ENCODE measurements at regions not wholly inside any gene's neighbourhood (a gene's known extent, or its start where the extent isn't known, plus 50 kb on each side); places are given as distances from the start of the nearest gene placed in this dataset.
"Not testable (repeated sequence)": the region's sequence is repeated elsewhere in the genome, so short reads cannot be mapped to it uniquely, and the experiment has no call there.

GRCh38 chr4:188329521-188329920 lies 190.3 kb downstream of the TRIML1 start:
- Mint-ChIP-seq H3K36me3 (no peaks in the 10 kb centered on the region), H3K4me1 (no peaks in the 10 kb centered on the region)
- POLR2A ChIA-PET = no interaction called here

GRCh38 chr4:188332265-188332664 lies 193.0 kb downstream of the TRIML1 start:
- intact Hi-C loops (cut with micrococcal nuclease) = no loop called here
- Histone ChIP-seq H3K36me3 (ENCODE audit: control insufficient read depth in 2 of 3, insufficient read depth in 3 of 3, low read length in 3 of 3) (no peaks in the 10 kb centered on the region), H3K9me3 (ENCODE audit: control insufficient read depth in 2 of 3, low read length in 3 of 3) (no peaks in the 10 kb centered on the region), H3K4me3 (ENCODE audit: low read length) (no peak overlapping the region), H3K27ac (ENCODE audit: low read depth, low read length) (no peak overlapping the region), H3K27me3 (ENCODE audit: control insufficient read depth in 2 of 2, insufficient read depth in 2 of 2, low read length in 2 of 2) (no peaks in the 10 kb centered on the region), H3K4me1 (ENCODE audit: control insufficient read depth in 2 of 2, insufficient read depth in 2 of 2, low read length in 2 of 2) (no peaks in the 10 kb centered on the region)
- ATAC-seq (no peak), DNase-seq (no peak)
- Mint-ChIP-seq H3K9me3 (peaks cover 4 to 21% (median 12%) of the 10 kb centered on the region in 11 donors), H3K27me3 (no peaks in the 10 kb centered on the region), H3K4me1 (no peaks in the 10 kb centered on the region), H3K4me3 (no peak overlapping the region), H3K36me3 (no peaks in the 10 kb centered on the region), H3K27ac (no peak overlapping the region)
- POLR2A ChIA-PET = no interaction called here
- CTCF ChIA-PET = no interaction called here

More at GRCh38 chr4:188329521-188329920, 190.3 kb downstream of the TRIML1 start:
- no peak overlapping the region for H3K27ac Mint-ChIP-seq
- Histone ChIP-seq H3K27me3 (ENCODE audit: control insufficient read depth in 2 of 2, insufficient read depth in 2 of 2, low read length in 2 of 2) (no peaks in the 10 kb centered on the region), H3K9me3 (ENCODE audit: control insufficient read depth in 2 of 3, low read length in 3 of 3) (no peaks in the 10 kb centered on the region), H3K27ac (ENCODE audit: low read depth, low read length) (no peak overlapping the region), H3K36me3 (ENCODE audit: control insufficient read depth in 2 of 3, insufficient read depth in 3 of 3, low read length in 3 of 3) (no peaks in the 10 kb centered on the region), H3K4me3 (ENCODE audit: low read length) (no peak overlapping the region), H3K4me1 (ENCODE audit: control insufficient read depth in 2 of 2, insufficient read depth in 2 of 2, low read length in 2 of 2) (no peaks in the 10 kb centered on the region)
- ATAC-seq = no peak
- CTCF ChIA-PET = no interaction called here
- H3K27me3 Mint-ChIP-seq = no peaks in the 10 kb centered on the region
- intact Hi-C loops (cut with micrococcal nuclease) = no loop called here
- no peak for DNase-seq
- peaks cover 0 to 15% (median 4%) of the 10 kb centered on the region in 11 donors for H3K9me3 Mint-ChIP-seq
- no peak overlapping the region for H3K4me3 Mint-ChIP-seq

GRCh38 chr4:188336891-188337290 lies 197.7 kb downstream of the TRIML1 start:
- H3K4me1 Mint-ChIP-seq = no peaks in the 10 kb centered on the region
- Histone ChIP-seq H3K4me1 (ENCODE audit: control insufficient read depth in 2 of 2, insufficient read depth in 2 of 2, low read length in 2 of 2) (no peaks in the 10 kb centered on the region), H3K27me3 (ENCODE audit: control insufficient read depth in 2 of 2, insufficient read depth in 2 of 2, low read length in 2 of 2) (no peaks in the 10 kb centered on the region), H3K9me3 (ENCODE audit: control insufficient read depth in 2 of 3, low read length in 3 of 3) (no peaks in the 10 kb centered on the region), H3K4me3 (ENCODE audit: low read length) (no peak overlapping the region), H3K27ac (ENCODE audit: low read depth, low read length) (no peak overlapping the region), H3K36me3 (ENCODE audit: control insufficient read depth in 2 of 3, insufficient read depth in 3 of 3, low read length in 3 of 3) (no peaks in the 10 kb centered on the region)
- H3K36me3 Mint-ChIP-seq = no peaks in the 10 kb centered on the region
- H3K9me3 Mint-ChIP-seq = peaks cover 3 to 22% (median 11%) of the 10 kb centered on the region in 11 donors
- intact Hi-C loops (cut with micrococcal nuclease) = no loop called here
- ATAC-seq (no peak), DNase-seq (no peak)
- H3K27ac Mint-ChIP-seq = no peak overlapping the region
- ChIA-PET POLR2A (no interaction called here), CTCF (no interaction called here)
- no peaks in the 10 kb centered on the region for H3K27me3 Mint-ChIP-seq
- H3K4me3 Mint-ChIP-seq = no peak overlapping the region

- Mint-ChIP-seq H3K27me3 (no peaks in the 10 kb centered on the region), H3K27ac (no peak overlapping the region), H3K9me3 (peaks cover 1 to 23% (median 11%) of the 10 kb centered on the region in 11 donors), H3K4me1 (no peaks in the 10 kb centered on the region), H3K36me3 (no peaks in the 10 kb centered on the region), H3K4me3 (no peak overlapping the region)
- POLR2A ChIA-PET = no interaction called here
- H3K27ac ChIP-seq (ENCODE audit: low read depth, low read length) = no peak overlapping the region
- CTCF ChIA-PET = no interaction called here
- H3K4me3 ChIP-seq (ENCODE audit: low read length) = no peak overlapping the region
- H3K4me1 ChIP-seq (ENCODE audit: control insufficient read depth in 2 of 2, insufficient read depth in 2 of 2, low read length in 2 of 2) = no peaks in the 10 kb centered on the region
- ATAC-seq (no peak), DNase-seq (no peak)
- no peaks in the 10 kb centered on the region for H3K9me3 ChIP-seq (ENCODE audit: control insufficient read depth in 2 of 3, low read length in 3 of 3)
- H3K36me3 ChIP-seq (ENCODE audit: control insufficient read depth in 2 of 3, insufficient read depth in 3 of 3, low read length in 3 of 3) = no peaks in the 10 kb centered on the region
- no peaks in the 10 kb centered on the region for H3K27me3 ChIP-seq (ENCODE audit: control insufficient read depth in 2 of 2, insufficient read depth in 2 of 2, low read length in 2 of 2)
- intact Hi-C loops (cut with micrococcal nuclease) = no loop called here
Observed at GRCh38 chr4:188341428-188341827, 202.2 kb downstream of the TRIML1 start.

- no peak for ATAC-seq
- no peaks in the 10 kb centered on the region for H3K27me3 ChIP-seq (ENCODE audit: control insufficient read depth in 2 of 2, insufficient read depth in 2 of 2, low read length in 2 of 2)
- POLR2A ChIA-PET = no interaction called here
- Mint-ChIP-seq H3K4me3 (no peak overlapping the region), H3K4me1 (no peaks in the 10 kb centered on the region), H3K27ac (no peak overlapping the region), H3K9me3 (peaks cover 0 to 18% (median 10%) of the 10 kb centered on the region in 11 donors), H3K36me3 (no peaks in the 10 kb centered on the region), H3K27me3 (no peaks in the 10 kb centered on the region)
- H3K4me3 ChIP-seq (ENCODE audit: low read length) = no peak overlapping the region
- H3K4me1 ChIP-seq (ENCODE audit: control insufficient read depth in 2 of 2, insufficient read depth in 2 of 2, low read length in 2 of 2) = no peaks in the 10 kb centered on the region
- no peak overlapping the region for H3K27ac ChIP-seq (ENCODE audit: low read depth, low read length)
- CTCF ChIA-PET = no interaction called here
- intact Hi-C loops (cut with micrococcal nuclease) = no loop called here
- no peak for DNase-seq
- no peaks in the 10 kb centered on the region for H3K9me3 ChIP-seq (ENCODE audit: control insufficient read depth in 2 of 3, low read length in 3 of 3)
- H3K36me3 ChIP-seq (ENCODE audit: control insufficient read depth in 2 of 3, insufficient read depth in 3 of 3, low read length in 3 of 3) = no peaks in the 10 kb centered on the region
Observed at GRCh38 chr4:188346171-188346809, 207.0 kb downstream of the TRIML1 start.

GRCh38 chr4:188347339-188347738 lies 208.1 kb downstream of the TRIML1 start:
- ATAC-seq (no peak), DNase-seq (no peak)
- H3K4me3 Mint-ChIP-seq = no peak overlapping the region
- Histone ChIP-seq H3K27ac (ENCODE audit: low read depth, low read length) (no peak overlapping the region), H3K9me3 (ENCODE audit: control insufficient read depth in 2 of 3, low read length in 3 of 3) (no peaks in the 10 kb centered on the region), H3K36me3 (ENCODE audit: control insufficient read depth in 2 of 3, insufficient read depth in 3 of 3, low read length in 3 of 3) (no peaks in the 10 kb centered on the region), H3K4me1 (ENCODE audit: control insufficient read depth in 2 of 2, insufficient read depth in 2 of 2, low read length in 2 of 2) (no peaks in the 10 kb centered on the region), H3K27me3 (ENCODE audit: control insufficient read depth in 2 of 2, insufficient read depth in 2 of 2, low read length in 2 of 2) (no peaks in the 10 kb centered on the region), H3K4me3 (ENCODE audit: low read length) (no peak overlapping the region)
- H3K36me3 Mint-ChIP-seq = no peaks in the 10 kb centered on the region
- ChIA-PET POLR2A (no interaction called here), CTCF (no interaction called here)
- no peak overlapping the region for H3K27ac Mint-ChIP-seq
- intact Hi-C loops (cut with micrococcal nuclease) = no loop called here
- H3K4me1 Mint-ChIP-seq = no peaks in the 10 kb centered on the region
- H3K27me3 Mint-ChIP-seq = no peaks in the 10 kb centered on the region
- H3K9me3 Mint-ChIP-seq = peaks cover 0 to 24% (median 10%) of the 10 kb centered on the region in 11 donors

- intact Hi-C loops (cut with micrococcal nuclease) = not testable (repeated sequence)
Observed at GRCh38 chr4:188349569-188349968, 210.3 kb downstream of the TRIML1 start.

More at GRCh38 chr4:188349569-188349968, 210.3 kb downstream of the TRIML1 start:
- H3K4me1 Mint-ChIP-seq; DNase-seq; CTCF ChIA-PET; H3K27ac Mint-ChIP-seq; ATAC-seq; H3K4me3 ChIP-seq (ENCODE audit: low read length); H3K9me3 ChIP-seq (ENCODE audit: control insufficient read depth in 2 of 3, low read length in 3 of 3); H3K27me3 Mint-ChIP-seq; H3K4me3 Mint-ChIP-seq; POLR2A ChIA-PET; H3K36me3 ChIP-seq (ENCODE audit: control insufficient read depth in 2 of 3, insufficient read depth in 3 of 3, low read length in 3 of 3); H3K27ac ChIP-seq (ENCODE audit: low read depth, low read length); H3K4me1 ChIP-seq (ENCODE audit: control insufficient read depth in 2 of 2, insufficient read depth in 2 of 2, low read length in 2 of 2); H3K36me3 Mint-ChIP-seq; H3K27me3 ChIP-seq (ENCODE audit: control insufficient read depth in 2 of 2, insufficient read depth in 2 of 2, low read length in 2 of 2): not testable (repeated sequence)
- H3K9me3 Mint-ChIP-seq = peaks cover 0 to 22% (median 10%) of the 10 kb centered on the region in 11 donors
